IPS-18a (cell line): ENCODE measurements at regions not wholly inside any gene's neighbourhood (a gene's known extent, or its start where the extent isn't known, plus 50 kb on each side); places are given as distances from the start of the nearest gene placed in this dataset.

Experiments used
- H3K27ac ChIP-seq: one replicate; pipeline ENCODE4 v1.5.1; 2013; ENCODE audit warnings: low read length
- H3K27me3 ChIP-seq: one replicate; pipeline ENCODE4 v1.6.1; 2013; ENCODE audit warnings: mild to moderate bottlenecking, low read length; ENCODE audit not compliant: control insufficient read depth, insufficient read depth
- H3K36me3 ChIP-seq: one replicate; pipeline ENCODE4 v1.6.1; 2013; ENCODE audit warnings: low read depth, low read length; ENCODE audit not compliant: control insufficient read depth
- H3K4me1 ChIP-seq: one replicate; pipeline ENCODE4 v1.6.1; 2013; ENCODE audit warnings: low read depth, low read length; ENCODE audit not compliant: control insufficient read depth
- H3K4me3 ChIP-seq: one replicate; pipeline ENCODE4 v1.5.1; 2013; ENCODE audit warnings: low read length
- H3K9ac ChIP-seq: one replicate; pipeline ENCODE4 v1.6.1; 2013; ENCODE audit warnings: mild to moderate bottlenecking, low read length, moderate library complexity
- H3K9me3 ChIP-seq: one replicate; pipeline ENCODE4 v1.6.1; 2013; ENCODE audit warnings: low read depth, low read length; ENCODE audit not compliant: control insufficient read depth

DNA sequence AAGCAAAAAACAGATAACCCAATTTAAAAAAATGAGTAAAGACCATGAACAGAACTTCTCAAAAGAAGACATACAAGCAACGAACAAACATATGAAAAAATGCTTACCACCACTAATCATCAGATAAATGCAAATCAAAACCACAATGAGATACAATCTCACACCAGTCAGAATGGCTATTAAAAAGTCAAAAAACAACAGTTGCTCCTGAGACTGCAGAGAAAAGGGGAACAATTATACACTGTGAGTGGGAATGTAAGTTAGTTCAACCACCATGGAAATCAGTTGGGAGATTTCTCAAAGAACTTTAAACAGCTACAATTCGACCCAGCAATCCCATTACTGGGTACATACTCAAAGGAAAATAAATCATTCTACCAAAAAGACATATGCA, 131.6 kb downstream of the PTGER3 start:
- Histone ChIP-seq H3K9me3 (peaks cover 10% of the 10 kb centered on the region), H3K4me3 (no peak overlapping the region), H3K36me3 (no peaks in the 10 kb centered on the region), H3K27ac (no peak overlapping the region), H3K9ac (no peak overlapping the region), H3K27me3 (no peaks in the 10 kb centered on the region), H3K4me1 (no peaks in the 10 kb centered on the region)

DNA sequence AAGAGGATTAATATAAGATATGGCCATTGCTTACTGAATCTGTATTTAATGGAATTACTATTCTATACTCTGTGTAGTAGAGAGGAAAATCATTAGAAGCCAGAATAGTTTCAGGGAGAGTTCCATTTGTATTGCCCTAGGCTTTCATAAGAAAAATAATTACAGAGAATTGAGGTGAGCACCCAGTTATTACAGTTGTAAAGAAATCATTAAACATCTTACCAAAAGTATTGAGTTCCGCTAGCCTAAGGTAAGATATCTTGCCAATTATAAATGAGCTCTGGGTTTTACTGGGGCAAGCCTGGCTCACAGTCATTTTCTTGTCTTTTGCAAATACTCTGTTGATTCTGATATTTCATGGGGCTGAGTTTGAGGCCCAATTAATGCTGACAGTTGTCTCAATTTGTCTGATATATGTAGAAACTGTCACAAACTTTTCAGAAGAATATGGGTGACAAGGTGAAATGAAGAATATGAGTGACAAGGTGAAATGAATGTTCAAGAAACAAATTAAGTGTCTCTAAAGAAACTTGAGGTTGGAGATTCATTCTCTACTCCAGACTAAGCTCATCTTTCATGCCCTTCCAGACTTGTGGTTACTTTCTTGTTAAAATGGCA, 127.8 kb downstream of the PTGER3 start:
- Histone ChIP-seq H3K9ac (no peak overlapping the region), H3K4me3 (no peak overlapping the region), H3K4me1 (no peaks in the 10 kb centered on the region), H3K27ac (no peak overlapping the region), H3K27me3 (no peaks in the 10 kb centered on the region), H3K36me3 (no peaks in the 10 kb centered on the region), H3K9me3 (peaks cover 37% of the 10 kb centered on the region)
